ENCODE measurements at regions not wholly inside any gene's neighbourhood (a gene's known extent, or its start where the extent isn't known, plus 50 kb on each side); places are given as distances from the start of the nearest gene placed in this dataset.

DNA sequence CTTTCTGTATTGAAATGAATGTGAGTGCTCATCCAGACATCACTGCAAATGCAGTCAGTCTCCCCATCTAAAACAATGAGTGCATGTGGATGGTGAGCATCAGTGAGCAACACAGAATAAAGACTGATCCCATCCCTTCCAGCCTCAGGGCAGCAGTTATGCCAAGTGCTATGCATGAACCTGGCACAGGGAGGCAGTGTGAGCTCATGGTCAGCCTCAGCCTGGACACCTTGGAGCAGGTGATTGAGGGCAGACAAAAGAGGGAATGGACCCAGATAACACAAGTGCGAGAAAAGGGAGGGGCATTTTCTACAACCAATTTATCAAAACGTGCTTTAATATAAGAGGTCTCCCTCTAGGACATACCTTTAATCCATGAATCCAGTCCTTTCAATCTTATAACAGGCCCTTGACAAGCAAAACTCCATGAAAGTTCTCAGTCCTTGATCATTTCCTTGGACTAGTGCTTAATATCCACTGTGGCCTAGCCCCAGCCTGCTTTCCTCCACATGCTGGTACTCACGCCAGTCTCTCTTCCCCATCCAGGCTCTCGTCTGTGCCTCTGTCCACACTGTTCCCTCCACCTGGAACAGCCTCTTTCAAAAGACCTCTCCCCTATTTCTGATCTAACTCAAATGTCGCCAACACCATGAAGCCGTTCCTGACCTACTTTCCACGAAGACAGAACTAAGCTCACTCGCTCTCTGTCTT is 50.5 kb upstream of the LRRC55 start:
- TF ChIP-seq, protein P1, sequence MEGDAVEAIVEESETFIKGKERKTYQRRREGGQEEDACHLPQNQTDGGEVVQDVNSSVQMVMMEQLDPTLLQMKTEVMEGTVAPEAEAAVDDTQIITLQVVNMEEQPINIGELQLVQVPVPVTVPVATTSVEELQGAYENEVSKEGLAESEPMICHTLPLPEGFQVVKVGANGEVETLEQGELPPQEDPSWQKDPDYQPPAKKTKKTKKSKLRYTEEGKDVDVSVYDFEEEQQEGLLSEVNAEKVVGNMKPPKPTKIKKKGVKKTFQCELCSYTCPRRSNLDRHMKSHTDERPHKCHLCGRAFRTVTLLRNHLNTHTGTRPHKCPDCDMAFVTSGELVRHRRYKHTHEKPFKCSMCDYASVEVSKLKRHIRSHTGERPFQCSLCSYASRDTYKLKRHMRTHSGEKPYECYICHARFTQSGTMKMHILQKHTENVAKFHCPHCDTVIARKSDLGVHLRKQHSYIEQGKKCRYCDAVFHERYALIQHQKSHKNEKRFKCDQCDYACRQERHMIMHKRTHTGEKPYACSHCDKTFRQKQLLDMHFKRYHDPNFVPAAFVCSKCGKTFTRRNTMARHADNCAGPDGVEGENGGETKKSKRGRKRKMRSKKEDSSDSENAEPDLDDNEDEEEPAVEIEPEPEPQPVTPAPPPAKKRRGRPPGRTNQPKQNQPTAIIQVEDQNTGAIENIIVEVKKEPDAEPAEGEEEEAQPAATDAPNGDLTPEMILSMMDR (IDR thresholded peaks at IDR 0.05 in 2 of 3, conservative IDR thresholded peaks at IDR 0.05 in 1 of 3; ENCODE audit: borderline replicate concordance in 1 of 3, insufficient read depth in 1 of 3, low read depth in 2 of 3, low read length in 2 of 3), result peak; percentile 57 to 69 (median 68); a peak in 5 of 6 replicates
- no peak for TF ChIP-seq POLR2AphosphoS5 (IDR thresholded peaks at IDR 0.05; ENCODE audit: low read depth, low read length)
- TF ChIP-seq POLR2A (IDR thresholded peaks at IDR 0.05; ENCODE audit: borderline replicate concordance, extremely low read depth, insufficient read depth, insufficient read length), result no peak
- no peak for TF ChIP-seq FOSL1 (IDR thresholded peaks at IDR 0.05; ENCODE audit: low read depth)
- TF ChIP-seq JUND (IDR thresholded peaks at IDR 0.05), result no peak
- peak; percentile 75 for TF ChIP-seq RAD21 (IDR thresholded peaks at IDR 0.05; ENCODE audit: low read depth)
- TF ChIP-seq, protein P2, sequence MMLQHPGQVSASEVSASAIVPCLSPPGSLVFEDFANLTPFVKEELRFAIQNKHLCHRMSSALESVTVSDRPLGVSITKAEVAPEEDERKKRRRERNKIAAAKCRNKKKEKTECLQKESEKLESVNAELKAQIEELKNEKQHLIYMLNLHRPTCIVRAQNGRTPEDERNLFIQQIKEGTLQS (IDR thresholded peaks at IDR 0.05), result no peak
- no peak for TF ChIP-seq ZNF274 (IDR thresholded peaks at IDR 0.05; ENCODE audit: low read depth, low read length)
- TF ChIP-seq EZH2phosphoT487 (IDR thresholded peaks at IDR 0.05; ENCODE audit: borderline replicate concordance), result no peak
- no peak for TF ChIP-seq YY1 (IDR thresholded peaks at IDR 0.05; ENCODE audit: extremely low read depth, insufficient replicate concordance, low read depth, low read length)

Measured in HCT116 (cell line).